ENCODE measurements at regions not wholly inside any gene's neighbourhood (a gene's known extent, or its start where the extent isn't known, plus 50 kb on each side); places are given as distances from the start of the nearest gene placed in this dataset.
"Not testable (repeated sequence)": the region's sequence is repeated elsewhere in the genome, so short reads cannot be mapped to it uniquely, and the experiment has no call there.

DNA sequence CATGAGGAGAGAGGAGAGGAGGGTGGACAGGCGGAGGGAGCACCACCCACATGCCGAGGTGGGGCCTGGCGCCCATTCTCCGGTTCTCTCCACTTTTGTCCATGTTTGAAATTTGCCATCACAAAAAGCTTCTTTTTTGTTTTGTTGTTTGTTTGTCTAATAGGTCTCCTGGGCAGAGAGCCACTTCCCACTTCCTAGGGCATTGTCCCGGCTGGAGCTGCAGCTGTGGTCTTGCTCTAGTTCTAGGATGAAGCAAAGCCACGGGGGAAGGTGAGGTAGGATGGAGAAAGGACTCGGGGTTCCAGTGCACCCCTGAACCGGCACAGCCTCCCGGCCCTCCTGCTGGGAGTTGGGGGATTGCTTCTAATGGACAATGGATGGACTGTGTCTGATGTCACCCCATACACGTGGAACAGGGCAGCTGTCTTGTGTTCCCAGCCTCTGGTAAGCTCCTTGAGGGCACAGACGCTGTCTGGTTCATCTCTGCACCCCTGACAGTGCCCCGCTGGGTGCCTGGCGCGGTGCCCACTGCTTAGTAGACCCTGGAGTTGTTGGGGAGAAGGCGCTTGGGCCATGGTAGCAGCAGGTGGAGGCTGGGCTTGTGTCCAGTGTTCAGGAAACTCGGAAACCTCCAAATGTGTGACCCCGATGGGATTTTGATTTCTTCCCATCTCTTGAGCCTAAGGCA lies 278.4 kb downstream of the NDUFA10 start:
- DNase-seq (ENCODE audit: low spot score), result no peak

DNA sequence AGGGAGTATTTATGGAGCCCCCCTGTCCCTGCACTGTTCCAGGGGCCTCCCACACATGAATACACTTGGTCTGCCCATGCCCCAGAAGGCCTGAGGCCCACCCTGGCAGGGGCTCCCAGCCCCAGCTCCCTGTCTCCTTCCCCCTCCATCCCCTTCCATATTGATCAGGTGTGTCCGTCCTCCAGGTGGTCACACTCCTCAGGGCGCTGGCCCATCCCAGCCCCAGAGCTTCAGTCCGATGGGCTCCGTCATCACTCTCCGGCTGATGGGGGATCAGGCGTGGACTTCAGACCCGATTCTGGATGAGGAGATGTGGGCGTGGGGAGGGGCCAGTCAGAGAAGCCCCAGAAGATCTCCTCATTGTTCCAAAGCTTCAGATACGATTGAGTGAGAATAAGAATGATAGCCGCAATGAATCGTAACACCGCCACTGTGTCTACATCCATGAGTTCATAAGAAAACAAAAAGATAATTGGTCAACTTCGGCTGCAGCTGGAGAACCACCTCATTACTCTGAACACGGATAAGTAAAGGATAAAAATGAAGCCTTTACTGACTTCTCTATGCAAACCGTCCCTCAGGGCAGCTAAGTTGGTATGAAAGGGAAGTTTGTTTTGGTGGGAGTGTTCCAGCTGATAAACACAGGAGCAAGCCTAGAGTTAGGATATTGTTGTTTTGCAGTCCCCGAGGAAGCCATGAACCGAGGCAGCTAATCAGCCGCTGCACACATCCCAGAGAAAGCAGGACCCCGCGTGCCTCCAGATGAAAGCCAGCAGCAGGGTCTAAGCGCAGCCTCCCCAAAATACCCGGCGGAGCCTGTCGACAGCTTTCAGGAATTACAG lies 279.5 kb downstream of the NDUFA10 start:
- no peak for DNase-seq (ENCODE audit: low spot score)

DNA sequence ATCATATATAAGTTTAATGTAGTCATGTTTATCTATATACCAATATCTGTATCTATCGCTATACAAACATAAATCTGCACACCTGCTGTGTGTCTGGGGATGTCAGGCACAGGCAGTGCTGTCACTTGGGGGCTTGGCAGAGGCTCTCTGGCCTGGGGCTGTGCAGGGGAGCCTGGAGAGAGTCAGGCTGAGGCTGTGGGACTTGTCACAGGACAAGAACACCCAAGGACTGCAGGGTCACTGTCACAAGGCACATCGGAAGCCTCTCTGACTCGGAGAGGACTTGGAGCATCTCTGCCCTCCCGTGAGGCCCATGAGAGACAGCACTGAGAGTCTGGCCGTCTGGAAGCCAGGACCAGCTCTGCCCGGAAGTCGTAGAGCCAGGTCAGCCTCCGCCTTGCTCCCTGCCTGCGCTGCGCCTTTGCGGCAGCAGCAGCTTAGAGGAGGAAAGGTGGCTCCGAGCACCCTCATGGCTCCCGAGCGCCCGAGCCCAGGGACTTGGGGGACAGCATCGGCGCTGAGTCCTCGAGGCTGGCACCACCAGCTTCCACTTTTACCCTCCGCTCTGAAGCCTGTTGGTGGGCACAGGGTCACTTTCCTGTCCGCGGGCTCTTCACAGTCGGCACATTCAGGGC lies 280.3 kb downstream of the NDUFA10 start:
- DNase-seq (ENCODE audit: low spot score), result no peak

DNA sequence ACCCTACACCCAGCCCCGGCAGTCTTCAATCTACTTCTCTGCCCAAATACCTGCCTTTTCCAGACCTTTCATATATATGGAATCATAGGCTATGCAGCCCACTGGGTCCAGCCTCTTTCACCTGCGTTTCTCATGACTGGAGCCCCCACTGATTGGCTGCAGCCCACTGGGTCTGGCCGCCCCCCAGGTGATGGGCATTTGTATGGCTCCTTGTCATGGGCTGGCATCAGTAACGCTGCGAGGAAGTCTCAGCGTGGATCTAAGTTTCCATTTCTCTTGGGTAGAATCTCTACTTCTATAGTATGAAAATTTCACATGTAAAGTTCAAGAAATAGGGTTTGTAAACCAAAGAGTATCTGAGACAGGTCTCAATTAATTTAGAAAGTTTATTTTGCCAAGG lies 281.9 kb downstream of the NDUFA10 start:
- DNase-seq (ENCODE audit: low spot score), result no peak

DNA sequence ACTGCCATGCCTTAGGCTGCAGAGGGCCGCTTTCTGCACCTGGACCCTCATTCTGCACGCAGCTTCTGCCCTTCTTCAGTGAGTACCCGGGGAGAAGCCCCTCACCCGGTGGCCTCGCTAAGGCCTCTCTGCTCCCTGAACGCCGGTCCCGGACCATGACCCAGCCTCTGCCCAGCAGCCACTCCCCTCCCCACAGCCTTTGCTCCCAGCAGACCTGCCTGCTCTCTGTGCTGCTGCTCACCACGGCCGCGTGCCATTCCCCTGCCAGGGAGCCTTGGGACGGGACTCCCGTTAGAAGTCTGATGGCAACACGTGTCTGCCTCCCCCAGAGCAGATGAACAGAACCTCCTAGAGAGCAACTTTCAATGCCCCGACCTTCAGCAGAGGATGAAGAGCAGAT lies 282.8 kb downstream of the NDUFA10 start:
- DNase-seq (ENCODE audit: low spot score), result no peak

DNA sequence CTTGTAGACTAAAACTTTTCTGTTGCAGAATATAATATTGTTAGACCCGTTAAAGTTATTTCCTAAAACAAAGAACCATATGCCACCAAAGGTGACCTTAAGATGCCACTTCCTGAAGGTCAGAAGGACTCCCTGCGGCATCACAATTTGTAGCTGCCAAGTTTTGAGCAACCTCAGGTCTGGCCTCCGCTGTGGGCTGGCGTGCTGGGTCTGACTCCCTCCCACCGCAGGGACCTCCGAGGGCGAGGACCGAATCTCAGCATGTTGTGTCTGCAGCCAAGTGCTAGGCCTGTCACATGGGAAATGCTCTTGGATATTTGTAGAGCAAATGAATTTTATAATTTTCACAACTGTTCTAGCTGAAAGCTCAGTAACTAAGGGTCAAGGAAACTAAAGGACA lies 285.9 kb downstream of the NDUFA10 start:
- no peak for DNase-seq (ENCODE audit: low spot score)

DNA sequence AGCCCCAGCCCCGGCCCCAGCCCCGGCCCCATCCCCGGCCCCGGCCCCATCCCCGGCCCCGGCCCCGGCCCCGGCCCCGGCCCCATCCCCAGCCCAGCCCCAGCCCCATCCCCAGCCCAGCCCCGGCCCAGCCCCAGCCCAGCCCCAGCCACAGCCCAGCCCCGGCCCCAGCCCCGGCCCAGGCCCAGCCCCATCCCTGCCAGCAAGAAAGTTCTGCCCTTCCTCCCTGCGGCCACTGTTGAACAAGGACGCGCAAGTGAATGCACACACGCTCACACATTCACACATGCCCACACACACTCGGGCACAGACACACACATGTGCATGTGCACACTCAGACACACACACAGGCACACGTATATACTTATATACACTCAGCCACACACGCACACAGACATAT lies 287.0 kb downstream of the NDUFA10 start:
- DNase-seq (ENCODE audit: low spot score), result no peak

DNA sequence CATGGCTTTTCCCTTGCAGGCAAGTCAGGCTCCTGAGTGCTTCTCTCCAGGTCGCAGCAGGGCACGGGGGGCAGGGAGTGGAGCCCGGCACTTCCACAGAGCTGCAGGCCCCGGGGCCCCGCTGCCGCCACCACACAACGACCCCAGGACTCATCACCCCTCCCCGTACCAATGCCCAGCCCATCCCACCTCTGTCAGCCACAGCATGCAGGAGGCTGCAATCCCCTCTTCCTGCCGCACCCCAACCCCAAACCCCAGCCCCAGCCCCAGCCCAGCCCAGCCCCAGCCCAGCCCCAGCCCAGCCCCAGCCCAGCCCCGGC lies 288.0 kb downstream of the NDUFA10 start:
- DNase-seq (ENCODE audit: low spot score), result no peak

DNA sequence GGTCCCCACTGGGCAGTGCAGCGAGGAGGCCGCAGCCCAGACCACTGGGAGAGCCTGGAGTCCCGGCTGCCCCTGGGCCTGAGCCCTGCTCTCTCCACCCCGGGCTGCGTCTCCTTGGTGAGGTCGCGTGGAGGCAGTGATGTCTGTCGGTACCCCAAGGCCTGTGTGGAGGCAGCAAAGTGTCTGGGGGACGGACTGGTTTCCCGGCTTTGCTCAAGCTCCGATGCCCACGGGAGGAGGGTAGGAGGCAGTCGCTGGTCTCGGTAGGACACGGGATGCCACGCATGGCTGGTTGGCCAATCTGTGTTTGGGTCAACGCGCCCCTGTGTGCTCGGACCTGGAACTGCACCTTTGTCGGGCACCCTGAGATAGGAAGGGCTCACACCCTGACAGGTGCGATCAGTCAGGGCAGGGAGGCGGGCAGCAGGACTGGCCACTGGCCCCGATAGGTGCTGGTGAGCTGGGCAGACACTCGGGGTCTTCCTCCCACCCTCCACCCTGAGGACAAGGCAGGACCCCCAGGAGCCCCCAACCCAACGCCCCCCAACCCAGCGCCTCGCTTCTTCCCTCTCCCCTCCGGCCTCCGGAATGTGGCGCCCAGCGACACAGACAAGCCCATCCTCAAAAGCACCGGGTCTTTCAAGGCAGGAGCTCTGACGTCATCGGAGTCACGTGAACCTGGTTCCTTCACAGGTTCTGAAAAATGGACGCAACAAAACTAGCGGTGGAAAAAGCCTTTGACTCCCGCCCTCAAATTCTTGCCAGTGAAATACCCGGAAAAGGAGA lies 288.6 kb downstream of the NDUFA10 start:
- no peak for DNase-seq (ENCODE audit: low spot score)

DNA sequence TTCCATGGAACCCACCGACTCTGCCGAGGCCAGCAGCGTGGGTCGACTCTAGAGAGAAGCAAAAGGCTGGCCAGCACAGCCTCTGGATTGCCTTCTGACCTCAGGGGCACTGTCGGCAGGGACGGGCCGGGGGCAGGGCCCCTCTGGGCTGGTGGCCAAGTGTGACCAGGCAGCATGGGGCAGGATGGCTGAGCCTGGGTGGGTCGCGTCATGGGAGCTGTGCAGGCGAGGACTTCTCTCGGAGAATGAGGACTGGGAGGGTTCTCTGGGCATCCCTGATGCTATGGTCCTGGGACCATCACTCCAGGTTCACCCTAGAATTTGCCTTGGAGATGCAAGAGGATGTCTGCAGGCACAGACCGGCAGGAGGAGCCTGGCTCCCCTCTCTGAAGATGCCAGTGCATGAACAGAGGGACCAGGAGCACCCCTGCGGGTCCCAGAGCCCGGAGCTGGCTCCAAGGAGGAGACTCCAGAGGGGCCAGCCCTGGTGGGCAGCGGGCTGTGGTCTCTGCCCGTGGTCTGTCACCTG lies 289.2 kb downstream of the NDUFA10 start:
- DNase-seq (ENCODE audit: low spot score), result no peak

DNA sequence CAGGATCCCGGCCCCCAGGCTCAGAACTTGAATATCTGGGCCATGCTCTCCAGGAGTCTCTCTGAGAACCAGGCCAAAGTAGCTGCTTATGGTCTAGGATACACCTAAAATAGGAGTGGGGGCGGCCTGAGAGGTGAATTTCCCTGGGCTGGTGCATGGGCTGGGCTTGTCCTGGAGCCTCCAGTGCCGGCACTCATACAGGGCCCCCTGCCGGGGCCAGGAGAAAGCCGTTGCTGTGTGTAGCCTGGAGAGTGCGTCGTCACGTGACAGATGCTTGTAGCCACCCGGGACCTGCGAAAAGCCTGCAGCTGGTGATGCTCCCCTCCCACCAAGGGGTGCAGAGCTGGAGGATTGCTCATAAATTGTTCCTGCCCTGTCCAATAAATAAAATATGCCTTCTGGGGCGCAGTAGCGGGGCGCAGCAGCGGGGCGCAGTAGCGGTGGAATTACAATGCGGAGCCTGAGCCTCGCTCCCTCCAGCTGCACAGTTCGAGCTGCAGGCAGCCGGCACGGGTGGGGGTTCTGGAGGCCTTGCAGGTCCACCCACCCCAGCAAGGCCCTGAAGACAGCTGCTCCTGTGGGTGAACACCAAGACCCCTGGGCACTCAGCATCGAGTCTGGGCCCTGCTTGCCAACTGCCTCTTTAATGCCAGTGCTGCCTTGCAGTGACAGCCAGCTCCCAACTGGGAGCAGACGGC lies 289.9 kb downstream of the NDUFA10 start:
- no peak for DNase-seq (ENCODE audit: low spot score)

DNA sequence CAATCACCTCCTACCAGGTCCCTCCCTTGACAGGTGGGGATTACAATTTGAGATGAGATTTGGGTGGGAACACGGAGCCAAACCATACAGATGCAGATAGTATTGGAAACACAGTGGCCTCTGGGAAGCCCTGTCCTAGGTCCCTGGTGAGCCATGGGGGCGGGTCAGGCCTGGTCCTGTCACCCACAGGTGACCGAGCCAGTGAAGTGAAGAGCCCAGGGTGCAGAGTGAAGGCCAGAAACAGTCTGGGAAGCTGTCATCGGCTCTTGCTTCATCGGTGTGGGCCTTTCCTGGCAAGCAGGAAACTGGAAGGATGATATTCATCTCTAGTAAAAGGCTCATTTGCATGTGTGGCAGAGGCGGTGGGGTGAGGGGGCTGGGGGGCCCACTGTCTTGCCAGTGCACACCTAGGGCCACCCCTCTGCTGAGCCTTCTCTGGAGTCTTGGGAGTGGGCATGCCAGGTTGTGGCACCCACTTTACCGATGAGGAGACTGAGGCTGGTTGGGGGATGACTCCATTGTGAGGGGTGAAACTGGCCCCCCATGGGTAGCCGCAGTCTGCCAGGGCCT lies 290.6 kb downstream of the NDUFA10 start:
- no peak for DNase-seq (ENCODE audit: low spot score)

DNA sequence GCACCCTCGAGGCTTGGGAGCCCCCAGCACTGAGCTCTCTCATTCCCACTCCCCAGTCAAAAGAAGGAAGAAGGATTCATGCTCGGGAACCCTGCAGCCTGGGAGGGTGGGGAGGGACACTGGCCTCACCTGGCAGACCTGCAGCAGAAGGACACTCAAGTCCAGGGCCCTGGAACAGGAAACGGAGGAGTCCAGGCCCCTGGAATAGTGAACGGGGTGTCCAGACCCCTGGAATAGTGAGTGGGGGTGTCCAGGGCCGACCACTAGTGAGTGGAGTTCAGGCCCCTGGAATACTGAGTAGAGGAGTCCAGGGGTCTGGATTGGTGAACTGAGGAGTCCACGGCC lies 292.5 kb downstream of the NDUFA10 start:
- no peak for DNase-seq (ENCODE audit: low spot score)

DNA sequence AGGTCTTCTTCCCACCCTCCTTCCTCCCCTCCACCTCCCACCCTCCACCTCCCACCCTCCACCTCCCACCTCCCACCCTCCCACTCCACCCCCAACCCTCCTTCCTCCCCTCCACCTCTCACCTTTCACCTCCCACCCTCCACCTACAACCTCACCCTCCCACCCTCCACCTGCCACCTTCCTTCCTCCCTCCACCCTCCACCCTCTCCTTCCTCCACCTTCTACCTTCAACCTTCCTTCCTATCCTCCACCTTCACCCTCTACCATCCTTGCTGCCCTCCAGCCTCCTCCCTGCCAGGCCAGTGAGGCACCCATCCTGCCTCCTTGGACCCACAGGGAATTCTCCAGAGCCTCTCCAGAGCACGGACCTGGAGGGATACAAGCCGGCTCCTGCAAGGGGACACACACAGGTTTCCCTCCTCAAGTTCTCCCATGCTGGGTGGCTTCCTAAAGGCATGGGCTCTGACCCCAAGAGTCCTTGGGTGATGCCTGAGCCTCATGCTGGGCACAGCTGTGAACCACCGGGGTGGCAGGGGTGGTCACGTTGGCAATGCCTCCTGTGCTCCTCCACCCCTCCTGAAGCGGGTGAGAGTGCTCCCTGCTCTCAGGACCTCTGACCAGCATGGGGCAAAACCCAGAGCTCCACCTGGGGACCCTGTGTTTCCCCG lies 293.0 kb downstream of the NDUFA10 start:
- no peak for DNase-seq (ENCODE audit: low spot score)

DNA sequence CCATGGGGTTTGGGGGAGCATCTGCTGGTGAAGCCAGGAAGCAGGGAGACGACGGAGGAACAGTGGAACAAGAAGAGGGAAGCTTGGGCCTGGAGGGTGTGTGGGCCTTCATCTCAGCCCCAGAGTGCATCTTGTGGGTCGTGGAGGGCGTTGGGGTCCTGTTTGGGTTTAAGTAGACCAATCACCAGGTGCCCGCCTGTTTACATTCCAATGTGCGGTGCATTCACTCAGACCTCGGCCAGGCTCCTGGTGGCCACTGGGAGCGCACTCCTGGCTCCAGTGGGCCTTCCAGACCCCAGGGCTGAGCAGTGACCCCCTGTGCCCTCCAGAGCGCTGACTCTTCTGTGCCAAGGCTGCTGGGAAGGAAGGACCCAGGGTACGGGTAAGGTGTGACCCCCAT lies 293.7 kb downstream of the NDUFA10 start:
- DNase-seq (ENCODE audit: low spot score), result no peak

DNA sequence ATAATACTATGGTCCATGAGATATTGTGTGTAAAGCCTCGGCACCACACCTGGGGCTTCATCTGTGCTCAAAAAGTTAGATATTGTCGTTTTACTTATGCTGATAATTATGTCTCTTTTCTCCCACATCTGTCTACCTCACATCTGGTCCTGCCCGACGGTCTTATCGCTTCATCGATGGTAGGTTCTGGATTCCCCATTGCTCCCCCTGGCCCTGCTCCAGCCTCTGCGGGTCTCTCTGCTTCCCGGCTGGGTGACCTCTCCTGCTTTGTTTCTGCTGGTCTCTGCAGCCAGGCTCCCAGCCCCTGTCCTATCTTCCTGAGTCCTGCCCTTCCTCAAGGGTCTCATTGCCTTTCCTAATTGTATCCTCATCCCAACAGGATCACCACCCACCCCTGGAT lies 294.2 kb downstream of the NDUFA10 start:
- no peak for DNase-seq (ENCODE audit: low spot score)

DNA sequence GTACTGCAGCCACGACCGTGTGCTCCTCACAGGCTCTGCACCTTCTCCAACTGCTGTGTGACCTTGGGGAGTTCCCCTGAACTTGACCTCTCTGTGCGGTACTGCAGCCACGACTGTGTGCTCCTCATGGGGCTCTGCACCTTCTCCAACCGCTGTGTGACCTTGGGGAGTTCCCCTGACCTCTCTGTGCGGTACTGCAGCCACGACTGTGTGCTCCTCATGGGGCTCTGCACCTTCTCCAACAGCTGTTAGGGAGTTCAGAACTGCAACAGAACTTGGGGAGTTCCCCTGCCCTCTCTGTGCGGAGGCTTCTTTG lies 294.6 kb downstream of the NDUFA10 start:
- not testable (repeated sequence) for DNase-seq (ENCODE audit: low spot score)

DNA sequence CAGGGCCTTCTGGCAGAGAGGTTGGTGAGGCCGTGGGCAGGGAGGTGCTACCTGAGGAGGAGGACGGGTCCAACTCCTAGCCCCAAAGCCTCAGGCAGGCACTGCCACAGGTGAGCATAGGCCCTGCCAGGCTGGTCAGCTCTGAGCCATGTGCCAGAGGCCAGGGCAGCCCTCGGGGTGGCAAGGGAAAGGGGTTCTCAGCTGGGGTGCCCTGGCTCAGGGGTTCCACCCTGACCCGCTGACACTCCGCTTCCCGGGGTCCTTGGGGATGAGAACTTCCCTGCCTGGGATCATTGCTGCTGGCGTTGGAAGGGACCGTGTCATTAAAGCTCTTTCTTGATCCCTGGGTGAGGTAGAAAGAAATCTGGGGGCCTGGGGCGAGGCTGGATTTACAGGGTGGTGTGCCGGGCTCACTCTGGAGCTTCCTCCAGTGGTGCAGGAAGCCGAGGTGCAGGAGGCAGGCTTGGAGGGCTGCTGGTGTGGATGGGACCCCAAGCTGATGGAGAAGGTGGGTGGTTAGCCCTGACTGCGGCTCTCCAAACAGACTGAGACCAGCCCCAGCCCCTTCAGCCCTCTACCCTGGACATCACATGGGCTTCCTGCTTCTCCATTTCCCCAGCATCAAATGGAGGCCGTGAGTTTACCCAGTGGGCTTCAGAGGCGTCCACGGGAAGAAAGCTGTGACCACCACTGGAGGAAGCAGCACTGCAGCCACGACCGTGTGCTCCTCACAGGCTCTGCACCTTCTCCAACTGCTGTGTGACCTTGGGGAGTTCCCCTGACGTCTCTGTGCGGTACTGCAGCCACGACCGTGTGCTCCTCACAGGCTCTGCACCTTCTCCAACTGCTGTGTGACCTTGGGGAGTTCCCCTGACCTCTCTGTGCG lies 295.2 kb downstream of the NDUFA10 start:
- DNase-seq (ENCODE audit: low spot score), result no peak

DNA sequence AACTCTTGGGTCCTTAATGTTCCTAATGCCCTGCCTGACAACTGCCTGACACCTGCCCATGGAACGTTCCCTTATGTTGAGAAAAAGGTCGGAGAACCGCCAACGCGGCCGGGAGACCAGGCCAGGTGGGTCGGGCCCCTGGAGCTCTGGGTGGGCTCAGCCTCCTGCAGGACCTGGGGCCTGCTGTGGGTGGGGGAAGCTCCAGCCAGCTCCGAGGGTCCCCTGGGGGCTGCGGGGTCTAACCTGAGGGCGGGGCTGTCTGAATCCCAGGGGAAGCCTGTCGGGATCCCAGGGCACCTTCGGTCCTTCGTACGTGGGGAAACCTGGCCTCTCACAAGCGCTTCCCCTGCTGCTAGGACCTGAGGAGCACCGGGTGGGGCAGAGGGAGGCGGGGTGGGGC lies 296.0 kb downstream of the NDUFA10 start:
- no peak for DNase-seq (ENCODE audit: low spot score)

DNA sequence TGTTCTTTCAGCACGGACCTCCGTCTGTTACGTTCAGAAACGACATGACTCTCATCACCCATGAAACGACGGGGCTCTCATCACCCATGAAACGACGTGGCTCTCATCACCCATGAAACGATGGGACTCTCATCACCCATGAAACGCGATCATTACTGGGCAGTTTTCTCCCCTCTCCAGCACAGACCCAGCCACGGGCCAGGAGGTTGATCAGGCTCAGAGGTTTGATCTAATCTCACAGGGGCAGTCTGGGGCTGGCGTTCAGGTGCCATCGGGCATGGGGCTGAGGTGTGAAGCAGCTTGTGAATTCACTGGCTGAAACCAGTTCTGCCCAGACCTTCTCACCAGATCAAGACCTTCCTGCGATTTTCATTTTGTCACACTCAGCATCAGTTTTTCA lies 296.4 kb downstream of the NDUFA10 start:
- no peak for DNase-seq (ENCODE audit: low spot score)
